C4-2B (cell line): ENCODE measurements at regions not wholly inside any gene's neighbourhood (a gene's known extent, or its start where the extent isn't known, plus 50 kb on each side); places are given as distances from the start of the nearest gene placed in this dataset.
"Not testable (repeated sequence)": the region's sequence is repeated elsewhere in the genome, so short reads cannot be mapped to it uniquely, and the experiment has no call there.

Experiments used
- CTCF ChIP-seq: fragments of 450-650 bp; conservative IDR thresholded peaks from 2 replicates; pipeline ENCODE4 v1.5.1; 2017; ENCODE audit warnings: mild to moderate bottlenecking
- ZFX ChIP-seq: fragments of 450-650 bp; IDR thresholded peaks from 2 replicates; pipeline ENCODE4 v1.6.1; 2017

GRCh38 chr9:33705440-33705839 is 89.9 kb upstream of the PRSS3 start:
- TF ChIP-seq CTCF, ZFX: not testable (repeated sequence)
